CD4-positive, alpha-beta T cell (primary cell): ENCODE measurements at regions not wholly inside any gene's neighbourhood (a gene's known extent, or its start where the extent isn't known, plus 50 kb on each side); places are given as distances from the start of the nearest gene placed in this dataset.

Experiments used
- ATAC-seq: fragments of 200-7000 bp; cut with Tn5 transposase; one replicate; pipeline ENCODE4 v1.10.0; 2022; ENCODE audit warnings: mild to moderate bottlenecking; ENCODE audit not compliant: poor library complexity
- CTCF ChIA-PET: fragments of 350-600 bp; sonication (Branson Sonifier 250); formaldehyde crosslinking; loops from one replicate; lab custom pipeline; 2021; ENCODE audit warnings: antibody characterized with exemption, inconsistent platforms; lab: Charles Lee
- POLR2A ChIA-PET: fragments of 350-600 bp; sonication (Branson Sonifier 250); formaldehyde crosslinking; loops from one replicate; lab custom pipeline; 2021; ENCODE audit warnings: antibody characterized with exemption, inconsistent platforms; lab: Charles Lee
- DNase-seq, 14 experiments: peaks; one replicate each; pipeline ENCODE4 v3.0.0-alpha.2; 2013 to 2020; ENCODE audit warnings: mixed read lengths in 2 of 14
- H3K27ac ChIP-seq, 2 donors: one replicate each; pipeline versions ENCODE4 v1.5.1 to v1.7.0; 2013; ENCODE audit warnings: low read length in 2 of 2, low read depth in 1 of 2, mild to moderate bottlenecking in 1 of 2
- H3K27me3 ChIP-seq, 2 experiments: 1 replicate in 1 of 2; 2 replicates in 1 of 2; pipeline versions ENCODE4 v1.6.1 to v1.7.0; 2013; ENCODE audit warnings: low read length in 2 of 2, control low read depth in 1 of 2, mild to moderate bottlenecking in 1 of 2, moderate library complexity in 1 of 2; ENCODE audit not compliant: insufficient read depth in 2 of 2, control insufficient read depth in 1 of 2
- H3K36me3 ChIP-seq: one replicate; pipeline ENCODE4 v1.6.1; 2013; ENCODE audit warnings: low read length, control low read depth; ENCODE audit not compliant: insufficient read depth
- H3K4me1 ChIP-seq: one replicate; pipeline ENCODE4 v1.6.1; 2013; ENCODE audit warnings: low read length, control low read depth; ENCODE audit not compliant: insufficient read depth
- H3K4me3 ChIP-seq: one replicate; pipeline ENCODE4 v1.5.1; 2013; ENCODE audit warnings: mild to moderate bottlenecking, low read length, moderate library complexity
- H3K9me3 ChIP-seq, 2 experiments: 1 replicate in 1 of 2; 2 replicates in 1 of 2; pipeline versions ENCODE4 v1.6.1 to v1.7.0; 2013; ENCODE audit warnings: low read length in 2 of 2, mild to moderate bottlenecking in 2 of 2, control low read depth in 1 of 2, moderate library complexity in 1 of 2; ENCODE audit not compliant: control insufficient read depth in 1 of 2, insufficient read depth in 1 of 2
- H3K27ac Mint-ChIP-seq: one replicate; pipeline ENCODE4 v1.8.0; 2020; ENCODE audit warnings: mixed read lengths
- H3K27me3 Mint-ChIP-seq: one replicate; pipeline ENCODE4 v1.8.0; 2021; ENCODE audit warnings: mixed read lengths
- H3K36me3 Mint-ChIP-seq: one replicate; pipeline ENCODE4 v1.8.0; 2021; ENCODE audit warnings: low read depth, mixed read lengths
- H3K4me1 Mint-ChIP-seq: one replicate; pipeline ENCODE4 v1.8.0; 2021; ENCODE audit warnings: low read depth, mixed read lengths
- H3K4me3 Mint-ChIP-seq: one replicate; pipeline ENCODE4 v1.8.0; 2020; ENCODE audit warnings: mild to moderate bottlenecking, mixed read lengths
- H3K9me3 Mint-ChIP-seq: one replicate; pipeline ENCODE4 v1.8.0; 2020; ENCODE audit warnings: mixed read lengths
- intact Hi-C, 2 experiments: fragments of 100-400 bp; cut with DNase I in 1 of 2; cut with micrococcal nuclease in 1 of 2; formaldehyde crosslinking; loops; one replicate each; pipeline versions ENCODE4 v1.15.1 to v1.9.0; 2023 to 2025; cut with DNase I, micrococcal nuclease
- TF ChIP-seq, protein P1 (sequence below): fragments of 200-600 bp; IDR thresholded peaks from one replicate; pipeline ENCODE4 v1.8.0; 2022; ENCODE audit warnings: antibody characterized with exemption, mild to moderate bottlenecking

DNA sequence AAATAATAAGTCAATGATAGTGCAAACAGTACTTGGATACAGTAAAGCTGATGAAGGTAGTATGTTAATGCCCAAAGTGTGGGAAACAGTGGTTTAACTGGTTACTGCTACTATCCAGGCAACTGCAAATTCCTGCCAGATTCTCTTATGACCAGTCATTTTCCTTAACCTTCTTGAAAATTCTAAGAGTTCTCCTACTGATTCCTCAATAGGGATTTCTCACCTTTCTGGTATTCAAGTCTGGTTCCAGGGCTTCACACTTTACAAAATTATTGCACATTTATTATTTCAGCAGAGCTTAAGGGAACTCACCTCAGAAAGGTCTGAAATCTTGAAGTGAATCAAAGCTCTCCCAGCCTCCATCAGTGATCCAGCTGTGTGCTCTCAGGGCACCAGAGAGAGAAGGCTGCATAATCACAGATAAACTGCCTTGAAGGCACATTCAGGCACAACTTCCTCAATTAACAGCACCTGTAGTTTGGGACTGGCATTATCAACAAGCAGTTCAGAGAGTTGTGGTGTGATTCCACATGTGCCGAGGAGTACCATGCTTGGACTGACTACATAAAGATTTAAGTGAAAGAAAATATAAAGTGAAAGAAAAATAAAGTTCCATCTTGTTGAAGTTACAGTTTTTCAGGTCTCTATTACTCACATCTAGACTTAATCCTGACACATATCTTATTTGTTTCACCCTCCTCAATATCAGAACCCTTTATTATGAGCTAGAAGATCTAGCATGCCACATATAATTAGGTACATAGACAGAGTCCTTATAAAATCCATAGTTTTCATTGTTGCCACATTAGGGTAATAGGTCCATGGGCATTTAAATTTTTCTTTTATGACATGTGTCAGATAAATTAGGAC, 59.5 kb upstream of the TIPARP start:
- intact Hi-C loops, result no loop called here
- Mint-ChIP-seq H3K9me3 (no peaks in the 10 kb centered on the region), H3K27me3 (peaks cover 2% of the 10 kb centered on the region), H3K4me1 (no peaks in the 10 kb centered on the region), H3K27ac (no peak overlapping the region), H3K4me3 (no peak overlapping the region), H3K36me3 (no peaks in the 10 kb centered on the region)
- ChIA-PET POLR2A (no interaction called here), CTCF (no interaction called here)
- DNase-seq (no peak), ATAC-seq (no peak)
- Histone ChIP-seq H3K4me3 (no peak overlapping the region), H3K27me3 (no peaks in the 10 kb centered on the region), H3K27ac (no peak overlapping the region), H3K4me1 (no peaks in the 10 kb centered on the region), H3K9me3 (no peaks in the 10 kb centered on the region), H3K36me3 (no peaks in the 10 kb centered on the region)
- TF ChIP-seq, protein P1, sequence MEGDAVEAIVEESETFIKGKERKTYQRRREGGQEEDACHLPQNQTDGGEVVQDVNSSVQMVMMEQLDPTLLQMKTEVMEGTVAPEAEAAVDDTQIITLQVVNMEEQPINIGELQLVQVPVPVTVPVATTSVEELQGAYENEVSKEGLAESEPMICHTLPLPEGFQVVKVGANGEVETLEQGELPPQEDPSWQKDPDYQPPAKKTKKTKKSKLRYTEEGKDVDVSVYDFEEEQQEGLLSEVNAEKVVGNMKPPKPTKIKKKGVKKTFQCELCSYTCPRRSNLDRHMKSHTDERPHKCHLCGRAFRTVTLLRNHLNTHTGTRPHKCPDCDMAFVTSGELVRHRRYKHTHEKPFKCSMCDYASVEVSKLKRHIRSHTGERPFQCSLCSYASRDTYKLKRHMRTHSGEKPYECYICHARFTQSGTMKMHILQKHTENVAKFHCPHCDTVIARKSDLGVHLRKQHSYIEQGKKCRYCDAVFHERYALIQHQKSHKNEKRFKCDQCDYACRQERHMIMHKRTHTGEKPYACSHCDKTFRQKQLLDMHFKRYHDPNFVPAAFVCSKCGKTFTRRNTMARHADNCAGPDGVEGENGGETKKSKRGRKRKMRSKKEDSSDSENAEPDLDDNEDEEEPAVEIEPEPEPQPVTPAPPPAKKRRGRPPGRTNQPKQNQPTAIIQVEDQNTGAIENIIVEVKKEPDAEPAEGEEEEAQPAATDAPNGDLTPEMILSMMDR, result no peak

DNA sequence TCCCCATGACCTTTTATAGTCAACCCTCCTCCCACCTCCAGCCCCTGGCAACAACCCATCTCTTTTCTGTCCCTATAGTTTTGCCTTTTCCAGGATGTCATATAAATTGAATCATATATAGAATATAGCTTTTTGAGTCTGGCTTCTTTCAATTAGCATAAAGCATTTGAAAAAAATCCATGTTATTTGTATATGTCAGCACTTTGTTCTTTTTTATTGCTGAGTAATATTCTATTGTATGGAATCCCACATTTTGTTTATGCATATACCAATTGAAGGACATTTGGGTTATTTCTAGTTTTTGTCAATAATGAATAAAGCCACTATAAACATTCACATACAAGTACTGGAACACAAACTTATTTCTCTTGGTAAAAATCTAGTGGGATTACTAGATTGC, 58.0 kb upstream of the SSR3 start:
- H3K27me3 ChIP-seq, result peaks cover 0 to 4% of the 10 kb centered on the region in 2 experiments
- DNase-seq (no peak), ATAC-seq (no peak)
- TF ChIP-seq, protein P1, result no peak
- Mint-ChIP-seq H3K27ac (no peak overlapping the region), H3K4me3 (no peak overlapping the region), H3K36me3 (no peaks in the 10 kb centered on the region), H3K27me3 (peaks cover 16% of the 10 kb centered on the region), H3K4me1 (no peaks in the 10 kb centered on the region), H3K9me3 (no peaks in the 10 kb centered on the region)
- no peaks in the 10 kb centered on the region for H3K36me3 ChIP-seq
- ChIA-PET POLR2A (interaction anchor here (0.9 kb wide), 1 partner anchor 61 kb away, joined by 3 read pairs; no protein-coding TSS in a partner anchor), CTCF (interaction anchor here (1.6 kb wide), 1 partner anchor 15 kb away, joined by 3 read pairs; no protein-coding TSS in a partner anchor)
- intact Hi-C loops, result no loop called here
- H3K9me3 ChIP-seq, result no peaks in the 10 kb centered on the region
- H3K4me1 ChIP-seq, result no peaks in the 10 kb centered on the region
- H3K27ac ChIP-seq, result no peak overlapping the region
- no peak overlapping the region for H3K4me3 ChIP-seq

DNA sequence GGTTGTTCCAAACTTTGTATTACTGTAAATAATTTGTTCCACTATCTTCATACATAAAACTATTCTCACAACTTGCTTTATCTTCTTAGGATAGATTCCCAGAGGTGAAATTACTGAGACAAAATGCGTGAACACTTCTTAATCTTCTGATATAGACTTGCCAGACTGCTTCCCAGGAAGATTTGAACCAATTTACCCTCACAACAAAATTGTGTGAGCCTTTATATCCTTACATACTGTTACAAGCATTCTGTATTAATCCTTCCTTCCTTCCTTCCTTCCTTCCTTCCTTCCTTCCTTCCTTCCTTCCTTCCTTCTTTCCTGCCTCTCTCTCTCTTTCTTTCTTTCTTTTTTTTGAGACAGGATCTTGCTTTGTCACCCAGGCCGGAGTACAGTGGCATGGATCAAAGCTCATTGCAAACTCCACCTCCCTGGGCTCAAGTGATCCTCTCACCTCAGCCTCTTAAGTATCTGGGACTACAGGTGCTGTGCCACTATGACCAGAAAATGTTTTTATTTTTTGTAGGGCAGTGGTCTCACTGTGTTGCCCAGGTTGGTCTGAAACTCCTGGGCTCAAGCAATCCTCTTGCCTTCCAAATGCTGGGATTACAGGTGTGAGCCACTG, 57.1 kb upstream of the SSR3 start:
- H3K4me3 ChIP-seq, result no peak overlapping the region
- CTCF ChIA-PET, result no interaction called here
- H3K9me3 Mint-ChIP-seq, result no peaks in the 10 kb centered on the region
- ATAC-seq, result no peak
- peaks cover under 1% of the 10 kb centered on the region for H3K4me1 Mint-ChIP-seq
- H3K27ac ChIP-seq, result no peak overlapping the region
- no peak for DNase-seq
- TF ChIP-seq, protein P1, result no peak
- H3K9me3 ChIP-seq, result no peaks in the 10 kb centered on the region
- no peaks in the 10 kb centered on the region for H3K4me1 ChIP-seq
- H3K27ac Mint-ChIP-seq, result no peak overlapping the region
- H3K36me3 Mint-ChIP-seq, result no peaks in the 10 kb centered on the region
- peaks cover 0 to 8% of the 10 kb centered on the region in 2 experiments for H3K27me3 ChIP-seq
- H3K4me3 Mint-ChIP-seq, result no peak overlapping the region
- no peaks in the 10 kb centered on the region for H3K36me3 ChIP-seq
- POLR2A ChIA-PET, result no interaction called here
- intact Hi-C loops, result no loop called here
- H3K27me3 Mint-ChIP-seq, result peaks cover 24% of the 10 kb centered on the region
